IMR-90 (cell line): ENCODE measurements at regions not wholly inside any gene's neighbourhood (a gene's known extent, or its start where the extent isn't known, plus 50 kb on each side); places are given as distances from the start of the nearest gene placed in this dataset.

ENCODE experiments used
- ATAC-seq: fragments of 200-7000 bp; cut with Tn5 transposase; 2 replicates; pipeline ENCODE4 v1.9.1; 2020; ENCODE audit warnings: low read depth, mild to moderate bottlenecking, moderate library complexity
- BruUV-seq: library from RNA; stranded (reverse); fragments of 400-500 nt; replicated peaks from 2 replicates; lab custom pipeline; 2021; lab: Mats Ljungman, UMichigan
- CTCF ChIA-PET: fragments of 300-600 bp; formaldehyde crosslinking; extraction: SDS; loops from one replicate; lab custom pipeline; 2021; ENCODE audit warnings: antibody characterized with exemption; lab: Yijun Ruan, JAX
- POLR2A ChIA-PET: fragments of 300-600 bp; sonication (Branson Sonifier 250); formaldehyde crosslinking; loops from one replicate; lab custom pipeline; 2022; ENCODE audit warnings: antibody characterized with exemption; ENCODE audit not compliant: unreplicated experiment; lab: Charles Lee
- DNase-seq: peaks from one replicate; pipeline ENCODE4 v3.0.0; 2013
- H2AFZ ChIP-seq: replicated peaks from 2 replicates; pipeline ENCODE3; 2013; ENCODE audit warnings: low read length, mild to moderate bottlenecking; ENCODE audit not compliant: poor library complexity
- H2AK5ac ChIP-seq: 2 replicates; pipeline ENCODE4 v1.6.1; 2013; ENCODE audit warnings: low read depth, low read length, inconsistent platforms
- H2AK9ac ChIP-seq: replicated peaks from 2 replicates; pipeline ENCODE3; 2013; ENCODE audit warnings: mild to moderate bottlenecking, low read depth, low read length, moderate library complexity; ENCODE audit not compliant: poor library complexity
- H2BK120ac ChIP-seq: 2 replicates; pipeline ENCODE4 v1.6.1; 2013; ENCODE audit warnings: low read depth, low read length, inconsistent platforms
- H2BK15ac ChIP-seq: 3 replicates; pipeline ENCODE4 v1.6.1; 2013; ENCODE audit warnings: low read depth, low read length, inconsistent platforms
- H2BK20ac ChIP-seq: 2 replicates; pipeline ENCODE4 v1.6.1; 2013; ENCODE audit warnings: low read depth, mild to moderate bottlenecking, inconsistent platforms, low read length, moderate library complexity
- H2BK5ac ChIP-seq: 2 replicates; pipeline ENCODE4 v1.6.1; 2013; ENCODE audit warnings: mild to moderate bottlenecking, low read depth, low read length, inconsistent platforms; ENCODE audit not compliant: poor library complexity, severe bottlenecking
- H3K14ac ChIP-seq: replicated peaks from 2 replicates; pipeline ENCODE4 v1.6.1; 2013; ENCODE audit warnings: low read depth, low read length, inconsistent platforms
- H3K18ac ChIP-seq: 2 replicates; pipeline ENCODE4 v1.6.1; 2013; ENCODE audit warnings: low read depth, low read length, control low read depth
- H3K23ac ChIP-seq: 2 replicates; pipeline ENCODE4 v1.6.1; 2013; ENCODE audit warnings: low read depth, low read length, inconsistent platforms
- H3K27ac ChIP-seq: 2 replicates; pipeline ENCODE4 v1.5.1; 2013; ENCODE audit warnings: mild to moderate bottlenecking, control low read depth, low read length; ENCODE audit not compliant: insufficient read depth
- H3K27me3 ChIP-seq: 2 replicates; pipeline ENCODE4 v1.6.1; 2013; ENCODE audit warnings: low read length; ENCODE audit not compliant: control insufficient read depth, insufficient read depth
- H3K36me3 ChIP-seq: 2 replicates; pipeline ENCODE4 v1.6.1; 2013; ENCODE audit warnings: low read length, mixed read lengths; ENCODE audit not compliant: control insufficient read depth, insufficient read depth
- H3K4ac ChIP-seq: 2 replicates; pipeline ENCODE4 v1.6.1; 2013; ENCODE audit warnings: low read depth, low read length, inconsistent platforms
- H3K4me1 ChIP-seq: 2 replicates; pipeline ENCODE4 v1.6.1; 2013; ENCODE audit warnings: low read length, mixed read lengths; ENCODE audit not compliant: control insufficient read depth, insufficient read depth
- H3K4me2 ChIP-seq: 2 replicates; pipeline ENCODE4 v1.6.1; 2013; ENCODE audit warnings: low read depth, mild to moderate bottlenecking, control low read depth, low read length, moderate library complexity
- H3K4me3 ChIP-seq: 2 replicates; pipeline ENCODE4 v1.5.1; 2013; ENCODE audit warnings: low read depth, mild to moderate bottlenecking, control low read depth, low read length, moderate library complexity; ENCODE audit not compliant: insufficient read depth
- H3K56ac ChIP-seq: 2 replicates; pipeline ENCODE4 v1.6.1; 2013; ENCODE audit warnings: low read length, inconsistent platforms; ENCODE audit not compliant: insufficient read depth; ENCODE audit errors: extremely low read depth
- H3K79me1 ChIP-seq, 2 experiments: 2 replicates each; pipeline ENCODE4 v1.6.1; 2013; ENCODE audit warnings: low read length in 2 of 2, inconsistent platforms in 1 of 2, low read depth in 1 of 2
- H3K9ac ChIP-seq: 2 replicates; pipeline ENCODE4 v1.6.1; 2013; ENCODE audit warnings: low read depth, low read length, control low read depth
- H3K9me1 ChIP-seq: 2 replicates; pipeline ENCODE4 v1.6.1; 2013; ENCODE audit warnings: low read length, inconsistent platforms; ENCODE audit not compliant: insufficient read depth
- H3K9me3 ChIP-seq: 2 replicates; pipeline ENCODE4 v1.6.1; 2013; ENCODE audit warnings: low read length; ENCODE audit not compliant: control insufficient read depth, insufficient read depth
- H4K20me1 ChIP-seq: 2 replicates; pipeline ENCODE4 v1.6.1; 2013; ENCODE audit warnings: low read length, inconsistent platforms; ENCODE audit not compliant: insufficient read depth
- H4K5ac ChIP-seq: 2 replicates; pipeline ENCODE4 v1.6.1; 2013; ENCODE audit warnings: mild to moderate bottlenecking, low read depth, low read length, control low read depth
- H4K8ac ChIP-seq, 2 experiments: 2 replicates each; pipeline ENCODE4 v1.6.1; 2013; ENCODE audit warnings: low read depth in 2 of 2, low read length in 2 of 2, control low read depth in 1 of 2, inconsistent platforms in 1 of 2
- H4K91ac ChIP-seq: 2 replicates; pipeline ENCODE4 v1.6.1; 2013; ENCODE audit warnings: low read depth, low read length, inconsistent platforms; ENCODE audit not compliant: insufficient read depth
- BHLHE40 ChIP-seq: fragments of 150-350 bp; IDR thresholded peaks from 2 replicates; pipeline ENCODE4 v1.6.1; 2016; ENCODE audit warnings: mild to moderate bottlenecking, low read depth, low read length
- CEBPB ChIP-seq: IDR thresholded peaks from 2 replicates; pipeline ENCODE4 v1.6.1; 2012; ENCODE audit warnings: low read depth, low read length, improper control_type of control experiment
- CHD1 ChIP-seq: IDR thresholded peaks from 2 replicates; pipeline ENCODE4 v1.6.1; 2012; ENCODE audit warnings: low read depth, low read length, improper control_type of control experiment
- CTCF ChIP-seq: conservative IDR thresholded peaks from 2 replicates; pipeline ENCODE4 v1.5.1; 2012; ENCODE audit warnings: mild to moderate bottlenecking, low read depth, low read length, improper control_type of control experiment
- ELK1 ChIP-seq: fragments of 150-350 bp; IDR thresholded peaks from 2 replicates; pipeline ENCODE4 v1.6.1; 2016; ENCODE audit warnings: low read depth, mild to moderate bottlenecking, low read length, moderate library complexity, borderline replicate concordance
- FOS ChIP-seq: fragments of 150-350 bp; IDR thresholded peaks from 2 replicates; pipeline ENCODE4 v1.6.1; 2016; ENCODE audit warnings: low read depth, low read length
- MAFK ChIP-seq: IDR thresholded peaks from 2 replicates; pipeline ENCODE4 v1.6.1; 2012; ENCODE audit warnings: low read depth, low read length, improper control_type of control experiment
- MAZ ChIP-seq: IDR thresholded peaks from 2 replicates; pipeline ENCODE4 v1.6.1; 2012; ENCODE audit warnings: low read depth, mild to moderate bottlenecking, low read length, improper control_type of control experiment, moderate library complexity, borderline replicate concordance
- MXI1 ChIP-seq: IDR thresholded peaks from 2 replicates; pipeline ENCODE4 v1.6.1; 2012; ENCODE audit warnings: low read depth, mild to moderate bottlenecking, low read length, moderate library complexity, borderline replicate concordance
- NFE2L2 ChIP-seq: fragments of 150-350 bp; IDR thresholded peaks from 2 replicates; pipeline ENCODE4 v1.6.1; 2016; ENCODE audit warnings: low read depth, mild to moderate bottlenecking, low read length
- RAD21 ChIP-seq: IDR thresholded peaks from 2 replicates; pipeline ENCODE4 v1.6.1; 2012; ENCODE audit warnings: low read length, improper control_type of control experiment
- RCOR1 ChIP-seq: IDR thresholded peaks from 2 replicates; pipeline ENCODE4 v1.6.1; 2012; ENCODE audit warnings: mild to moderate bottlenecking, low read length, improper control_type of control experiment; ENCODE audit not compliant: insufficient replicate concordance
- USF2 ChIP-seq: fragments of 150-350 bp; IDR thresholded peaks from 2 replicates; pipeline ENCODE4 v1.6.1; 2017; ENCODE audit warnings: mild to moderate bottlenecking, antibody characterized with exemption, low read length, low read depth
- WGBS, 2 experiments: methylation state at CpG; one replicate each; pipeline versions ENCODE4 v1.1.5 to v1.1.7; 2013; ENCODE audit warnings: missing lambda C conversion rate in 2 of 2; ENCODE audit not compliant: insufficient read length in 1 of 2; ENCODE audit errors: extremely low coverage in 2 of 2; 5-methylcytosine and 5-hydroxymethylcytosine counted together
- dilution Hi-C: fragments of 300-500 bp; cut with HindIII; formaldehyde crosslinking; loops from one replicate; pipeline ENCODE4 v1.14.3; 2018; ENCODE audit warnings: low sequenced_read_pairs; ENCODE audit not compliant: unreplicated experiment
- in situ Hi-C: fragments of 300-500 bp; cut with MboI; formaldehyde crosslinking; loops from 3 replicates; pipeline ENCODE4 v1.14.3; 2019; ENCODE audit warnings: low sequenced_read_pairs, inconsistent platforms, mixed read lengths
- intact Hi-C: fragments of 100-400 bp; cut with micrococcal nuclease; formaldehyde crosslinking; loops from 2 replicates; pipeline ENCODE4 v1.10.0; 2022

GRCh38 chr5:13472842-13473241 lies 471.6 kb downstream of the DNAH5 start:
- H2AFZ ChIP-seq = no peak overlapping the region
- H2BK5ac ChIP-seq = no peak overlapping the region
- H3K4ac ChIP-seq = no peak overlapping the region
- in situ Hi-C loops = no loop called here
- BruUV-seq = no TSS peak
- H4K20me1 ChIP-seq = no peaks in the 10 kb centered on the region
- TF ChIP-seq MXI1 = no peak
- no peak for TF ChIP-seq USF2
- TF ChIP-seq CEBPB = no peak
- no peak for TF ChIP-seq FOS
- TF ChIP-seq MAZ = no peak
- no peak for TF ChIP-seq ELK1
- TF ChIP-seq RCOR1 = no peak
- no peak for TF ChIP-seq CHD1
- TF ChIP-seq BHLHE40 = no peak
- TF ChIP-seq RAD21 = no peak
- no peak for TF ChIP-seq NFE2L2
- no peak for TF ChIP-seq MAFK
- TF ChIP-seq CTCF = no peak
- H2AK5ac ChIP-seq = no peak overlapping the region
- no peaks in the 10 kb centered on the region for H3K4me1 ChIP-seq
- no peak overlapping the region for H4K91ac ChIP-seq
- no peak overlapping the region for H3K14ac ChIP-seq
- ChIA-PET POLR2A (no interaction called here), CTCF (no interaction called here)
- no peak overlapping the region for H2AK9ac ChIP-seq
- no peak overlapping the region for H3K18ac ChIP-seq
- intact Hi-C loops = no loop called here
- H4K5ac ChIP-seq = no peak overlapping the region
- H4K8ac ChIP-seq = no peak overlapping the region
- H3K79me1 ChIP-seq = no peaks in the 10 kb centered on the region
- H3K4me2 ChIP-seq = no peak overlapping the region
- no peak overlapping the region for H2BK20ac ChIP-seq
- DNase-seq = no peak
- no peak overlapping the region for H3K27ac ChIP-seq
- no peak overlapping the region for H2BK120ac ChIP-seq
- no peak overlapping the region for H2BK15ac ChIP-seq
- no peak overlapping the region for H3K23ac ChIP-seq
- no peak for ATAC-seq
- H3K27me3 ChIP-seq = peaks cover 3% of the 10 kb centered on the region; the same call in 1 of the 2 replicates
- dilution Hi-C loops = no loop called here
- WGBS, 2 experiments = no CpG with 5 or more reads among the region's 5 CpGs
- no peak overlapping the region for H3K56ac ChIP-seq
- H3K9me3 ChIP-seq = no peaks in the 10 kb centered on the region
- H3K9ac ChIP-seq = no peak overlapping the region
- no peaks in the 10 kb centered on the region for H3K36me3 ChIP-seq
- H3K9me1 ChIP-seq = no peaks in the 10 kb centered on the region
- no peak overlapping the region for H3K4me3 ChIP-seq
